EH (cell line): ENCODE measurements at regions not wholly inside any gene's neighbourhood (a gene's known extent, or its start where the extent isn't known, plus 50 kb on each side); places are given as distances from the start of the nearest gene placed in this dataset.
"Not testable (repeated sequence)": the region's sequence is repeated elsewhere in the genome, so short reads cannot be mapped to it uniquely, and the experiment has no call there.

Experiments used
- DNase-seq: peaks from one replicate; pipeline ENCODE4 v3.0.0-alpha.2; 2015; ENCODE audit warnings: low read depth

DNA sequence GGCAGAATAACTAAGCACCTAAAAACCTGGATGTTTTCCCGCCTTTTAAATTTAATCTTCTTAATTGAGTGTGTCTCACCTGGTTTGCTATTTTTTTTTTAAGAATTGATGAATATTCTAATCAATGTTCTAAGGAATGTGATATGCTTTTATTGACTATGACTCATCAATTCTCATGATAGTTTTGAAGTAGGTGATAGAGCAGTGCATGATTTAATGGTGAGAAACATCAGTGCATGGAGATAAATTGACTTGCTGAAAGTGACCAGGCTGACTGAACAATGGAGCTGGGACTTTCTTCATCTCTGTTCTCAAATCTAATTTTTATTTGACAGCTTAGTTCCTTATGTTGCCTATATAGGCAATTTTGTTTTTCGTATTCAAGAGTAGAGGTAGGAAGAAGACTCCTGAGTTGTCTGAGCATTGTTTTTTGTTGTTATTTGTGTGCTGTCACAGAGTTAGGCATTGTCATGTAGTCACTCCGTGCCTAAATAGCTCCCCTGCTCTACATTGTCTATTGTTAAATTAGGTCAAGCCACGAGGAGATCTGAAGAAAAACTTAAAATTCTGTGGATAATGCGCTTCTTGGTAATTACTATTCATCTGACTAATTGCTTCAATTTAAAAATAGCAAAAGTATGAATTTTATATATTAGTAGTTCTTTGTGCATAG, 59.0 kb upstream of the NUTM2F start:
- DNase-seq, result not testable (repeated sequence)

- not testable (repeated sequence) for DNase-seq
Observed at GRCh38 chr9:94388011-94388406, 59.6 kb upstream of the NUTM2F start.

DNA sequence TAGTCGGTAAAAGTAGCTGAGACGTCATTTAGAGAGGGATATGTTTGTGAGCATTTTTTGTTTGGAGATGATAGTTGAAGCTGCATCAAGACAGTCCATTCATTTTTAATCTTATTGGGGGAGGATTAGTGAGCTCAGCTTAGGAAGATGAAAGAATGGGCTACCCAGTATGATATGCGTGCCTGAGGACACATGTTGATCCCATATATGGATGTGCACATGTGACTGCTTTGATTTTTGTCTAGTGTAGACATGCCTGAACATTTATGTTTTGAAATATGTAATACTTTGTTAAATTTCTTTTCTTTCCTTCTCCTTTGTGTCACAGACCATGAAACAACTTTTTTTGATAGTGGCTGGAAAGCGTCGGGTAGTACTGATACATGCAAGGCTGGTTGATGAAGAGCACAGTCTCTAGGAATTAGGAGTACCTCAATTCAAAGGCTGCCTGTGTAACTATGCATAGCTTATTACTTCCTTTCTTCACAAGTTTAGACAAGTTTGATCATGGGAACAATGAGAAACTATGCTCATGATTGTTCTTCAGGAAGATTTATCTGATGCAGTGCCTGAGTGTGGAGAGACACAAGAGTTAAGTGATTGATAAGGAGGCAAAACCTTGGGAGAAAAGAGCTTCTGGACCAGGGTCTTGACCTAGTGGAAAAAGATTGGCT, 62.1 kb upstream of the NUTM2F start:
- DNase-seq, result not testable (repeated sequence)

- DNase-seq, result not testable (repeated sequence)
Observed at GRCh38 chr9:94392971-94393624, 64.7 kb upstream of the NUTM2F start.

DNA sequence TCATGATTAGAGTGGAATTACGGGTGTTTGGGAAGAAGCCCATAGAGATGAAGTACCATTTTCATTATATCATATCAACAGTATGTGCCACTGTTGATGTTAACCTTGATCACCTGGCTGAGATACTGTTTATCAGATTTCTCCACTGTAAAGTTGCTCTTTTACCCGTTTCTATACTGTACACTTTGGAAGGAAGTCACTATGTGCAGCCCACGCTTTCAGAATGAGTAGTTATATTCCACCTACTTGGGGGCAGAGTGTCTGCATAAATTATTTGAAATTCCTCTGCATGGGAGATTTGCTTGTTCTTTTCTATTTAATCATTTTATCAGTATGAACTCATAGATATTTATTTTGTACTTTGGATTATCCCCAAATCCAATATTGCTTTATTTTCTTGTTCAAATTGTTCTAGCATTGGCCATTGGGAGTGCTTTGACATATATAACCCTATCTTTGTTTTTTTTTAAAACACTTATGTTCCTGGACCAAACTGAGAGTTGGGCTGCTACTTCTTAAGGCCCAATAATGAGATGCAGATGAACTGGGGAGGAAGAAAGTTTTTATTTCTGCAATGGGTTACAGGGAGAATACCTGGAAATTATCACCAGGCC, 69.4 kb upstream of the NUTM2F start:
- not testable (repeated sequence) for DNase-seq

GRCh38 chr9:94400461-94400860, 72.0 kb upstream of the NUTM2F start:
- not testable (repeated sequence) for DNase-seq

DNA sequence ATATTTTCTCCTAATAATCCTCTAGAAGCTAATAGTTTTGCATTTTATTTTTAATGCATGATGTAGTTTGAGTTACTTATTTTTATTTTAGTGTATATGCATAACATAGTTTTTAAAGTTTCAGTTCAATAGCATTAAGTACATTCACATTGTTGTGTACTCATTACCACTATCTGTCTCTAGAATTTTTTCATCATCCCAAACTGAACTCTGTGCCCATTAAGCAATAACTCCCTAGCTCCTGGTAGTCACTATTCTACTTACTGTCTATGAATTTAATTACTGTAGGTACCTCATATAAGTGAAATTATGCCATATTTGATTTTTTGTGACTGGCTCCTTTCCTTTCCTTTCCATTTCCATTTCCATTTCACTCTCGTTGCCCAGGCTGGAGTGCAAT, 74.4 kb upstream of the NUTM2F start:
- not testable (repeated sequence) for DNase-seq

- peak; percentile 4 for DNase-seq
Observed at GRCh38 chr9:94403571-94403970, 75.1 kb upstream of the NUTM2F start.

- not testable (repeated sequence) for DNase-seq
Observed at GRCh38 chr9:94413665-94414064, 85.2 kb upstream of the NUTM2F start.

GRCh38 chr9:94415111-94415510, 86.7 kb upstream of the NUTM2F start:
- DNase-seq, result not testable (repeated sequence)

DNA sequence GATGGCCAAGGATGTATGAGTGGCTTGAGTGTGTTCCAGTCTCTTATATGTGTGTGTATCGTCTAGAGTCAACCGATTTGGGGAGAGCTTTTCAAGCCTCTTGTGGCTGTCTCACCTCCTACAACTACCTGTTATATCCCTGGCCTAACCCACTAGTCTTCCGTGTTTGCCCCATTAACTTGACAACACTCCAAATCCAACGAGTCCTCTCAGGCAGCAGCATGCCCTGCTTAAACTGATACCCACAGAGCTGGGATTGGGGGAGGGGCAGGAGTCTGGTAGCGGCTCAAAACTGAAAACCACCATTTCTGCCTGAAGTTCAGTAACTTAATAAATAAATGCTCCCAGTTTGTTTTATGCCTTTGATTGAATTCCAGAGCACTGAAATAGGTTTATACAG, 91.7 kb upstream of the NUTM2F start:
- not testable (repeated sequence) for DNase-seq

GRCh38 chr9:94421951-94422350, 93.5 kb upstream of the NUTM2F start:
- DNase-seq, result not testable (repeated sequence)

DNA sequence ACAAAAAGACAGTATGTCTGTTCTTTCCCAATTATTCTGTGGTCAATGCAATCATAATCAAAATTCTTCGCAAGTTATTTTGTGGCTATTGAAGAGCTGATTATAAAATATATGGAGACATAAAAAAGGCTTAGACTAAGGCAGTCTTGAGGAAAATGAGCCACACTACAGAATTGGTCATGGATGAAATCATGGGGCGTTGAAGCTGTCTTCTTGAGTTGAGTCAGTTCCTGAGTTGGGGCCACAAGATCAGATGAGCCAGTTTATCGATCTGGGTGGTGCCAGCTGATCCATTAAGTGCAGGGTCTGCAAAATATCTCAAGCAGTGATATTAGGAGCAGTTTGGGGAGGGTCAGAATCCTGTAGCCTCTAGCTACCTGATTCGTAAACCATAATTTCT, 96.9 kb upstream of the NUTM2F start:
- not testable (repeated sequence) for DNase-seq

DNA sequence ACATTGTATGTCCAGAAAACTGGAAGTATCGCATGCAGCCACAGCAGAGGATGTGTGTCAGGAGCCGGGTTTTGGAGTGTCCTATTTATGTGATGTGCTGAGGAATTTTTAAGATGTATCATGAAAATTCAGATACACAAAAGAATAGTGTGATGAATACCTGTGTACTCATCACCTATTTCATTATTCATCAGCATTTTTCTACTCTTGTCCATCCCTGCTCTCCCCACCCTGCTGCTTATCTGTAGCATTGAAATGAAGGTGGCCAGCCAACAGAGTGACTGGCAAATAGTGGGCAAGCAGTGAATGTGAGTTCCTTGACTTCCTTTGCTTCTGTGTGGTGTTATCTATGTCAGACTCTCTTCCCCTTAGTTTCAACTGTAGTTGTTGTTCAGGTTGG, 108.7 kb upstream of the NUTM2F start:
- not testable (repeated sequence) for DNase-seq

DNA sequence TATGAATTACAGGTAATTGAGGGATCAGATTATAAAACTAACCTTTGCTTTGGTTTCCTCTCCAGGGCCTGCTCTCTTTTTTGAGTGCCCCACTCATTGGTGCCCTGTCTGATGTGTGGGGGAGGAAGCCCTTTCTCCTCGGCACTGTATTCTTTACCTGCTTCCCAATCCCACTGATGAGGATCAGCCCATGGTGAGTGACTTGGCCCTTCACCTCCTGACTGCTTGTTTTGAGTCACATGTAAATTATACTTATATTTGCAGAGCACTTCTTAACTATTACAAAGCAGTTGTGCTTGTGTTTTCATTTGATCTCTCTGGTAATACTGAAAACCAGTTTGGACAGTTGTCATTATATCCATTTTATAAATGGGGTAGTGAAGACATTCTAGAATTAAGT, 109.9 kb upstream of the NUTM2F start:
- not testable (repeated sequence) for DNase-seq

DNA sequence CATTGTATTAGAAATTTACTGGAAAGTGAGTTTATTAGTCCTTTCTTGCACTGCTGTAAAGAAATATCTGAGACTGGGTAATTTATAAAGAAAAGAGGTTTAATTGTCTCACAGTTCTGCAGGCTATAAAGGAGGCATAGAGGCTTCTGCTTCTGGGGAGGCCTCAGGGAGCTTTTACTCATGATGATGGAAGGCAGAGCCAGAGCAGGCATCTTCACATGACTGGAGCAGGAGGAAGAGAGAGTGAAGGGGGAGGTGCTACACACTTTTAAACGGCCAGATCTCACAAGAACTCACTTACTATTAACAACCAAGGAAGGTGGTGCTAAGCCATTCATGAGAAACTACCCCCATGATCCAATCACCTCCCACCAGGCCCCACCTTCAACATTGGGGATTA, 112.7 kb upstream of the NUTM2F start:
- DNase-seq, result not testable (repeated sequence)

DNA sequence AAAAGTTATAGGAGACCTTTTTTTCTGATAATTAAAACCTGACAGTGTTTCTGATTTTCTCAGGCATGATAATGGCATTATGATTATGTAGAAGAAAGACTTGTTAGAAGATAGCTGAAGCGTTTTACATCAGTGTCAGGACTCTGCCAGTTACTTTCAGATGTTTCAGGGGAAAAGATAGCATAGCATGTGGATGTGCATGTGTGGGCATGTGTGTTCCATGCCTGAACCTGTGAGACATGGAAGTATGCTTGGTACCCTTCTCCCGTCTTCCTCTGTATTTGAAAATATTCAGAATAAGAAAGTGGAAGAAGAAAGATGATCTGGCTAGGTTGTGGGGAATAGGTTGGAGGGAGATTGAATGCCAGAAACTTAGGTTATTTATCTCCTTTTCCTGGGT, 113.1 kb upstream of the PCAT7 start:
- no peak for DNase-seq

- DNase-seq, result no peak
Observed at GRCh38 chr9:94443032-94443722, 111.7 kb upstream of the PCAT7 start.

GRCh38 chr9:94445863-94446262, 109.0 kb upstream of the PCAT7 start:
- DNase-seq, result no peak

DNA sequence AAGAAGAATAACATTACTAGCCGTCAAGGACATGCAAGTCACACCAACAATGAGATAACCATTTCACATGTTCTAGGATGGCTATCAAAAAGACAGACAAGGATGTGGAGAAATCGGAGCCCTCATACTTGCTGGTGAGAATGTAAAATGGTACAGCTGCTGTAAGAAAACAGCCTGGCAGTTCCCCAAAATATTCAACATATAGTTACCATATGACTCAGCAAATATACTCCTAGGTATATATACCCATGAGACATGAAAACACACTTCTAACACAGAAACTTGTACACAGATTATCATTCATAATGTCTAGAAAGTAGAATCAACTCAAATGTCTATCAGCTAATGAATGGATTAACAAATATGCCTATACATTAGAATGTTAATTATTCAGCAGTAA, 105.4 kb upstream of the PCAT7 start:
- DNase-seq, result no peak

DNA sequence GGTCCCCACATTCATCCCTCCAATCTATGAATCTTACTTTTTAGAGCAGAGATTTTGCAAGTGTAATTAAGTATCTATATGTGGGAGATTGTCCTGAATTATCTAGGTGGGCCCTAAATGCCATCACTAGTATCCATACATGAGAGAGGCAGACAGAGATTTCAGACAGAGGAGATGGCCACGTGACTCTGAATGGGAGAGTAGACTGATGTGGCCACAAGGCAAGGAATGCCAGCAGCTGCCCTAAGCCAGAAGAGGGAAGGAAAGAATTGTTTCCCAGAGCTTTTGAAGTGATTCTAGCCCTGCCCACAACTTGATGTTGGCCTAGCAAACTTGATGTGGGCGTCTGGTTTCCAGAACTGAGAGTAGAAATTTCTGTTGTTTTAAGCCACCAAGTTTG, 90.1 kb upstream of the PCAT7 start:
- DNase-seq, result no peak

DNA sequence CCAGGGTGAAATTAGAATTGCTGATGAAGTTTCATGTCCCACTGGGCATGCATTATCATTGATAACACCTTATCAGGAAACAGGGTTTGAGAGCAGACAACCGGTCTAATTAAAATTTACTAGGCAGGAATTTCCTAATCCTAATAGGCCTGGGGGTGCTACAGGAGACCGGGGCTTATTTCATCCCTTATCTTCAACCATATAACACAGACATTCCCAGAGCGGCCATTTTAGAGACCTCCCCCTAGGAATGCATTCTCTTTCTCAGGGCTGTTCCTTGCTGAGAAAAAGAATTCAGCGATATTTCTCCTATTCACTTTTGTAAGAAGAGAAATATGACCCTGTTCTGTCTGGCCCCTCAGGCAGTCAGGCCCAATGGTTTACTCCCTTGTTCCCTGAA, 82.8 kb upstream of the PCAT7 start:
- not testable (repeated sequence) for DNase-seq
